ENCODE measurements at regions not wholly inside any gene's neighbourhood (a gene's known extent, or its start where the extent isn't known, plus 50 kb on each side); places are given as distances from the start of the nearest gene placed in this dataset.
"Not testable (repeated sequence)": the region's sequence is repeated elsewhere in the genome, so short reads cannot be mapped to it uniquely, and the experiment has no call there.

GRCh38 chr10:125554753-125555152 is 128.2 kb downstream of the TEX36 start:
- in situ Hi-C loops (cut with HindIII; ENCODE audit: low sequenced_read_pairs): no loop called here

- in situ Hi-C loops (cut with HindIII; ENCODE audit: low sequenced_read_pairs): no loop called here
These were observed 128.8 kb downstream of the TEX36 start for GRCh38 chr10:125554016-125554703.

- in situ Hi-C loops (cut with HindIII; ENCODE audit: low sequenced_read_pairs): no loop called here
These were observed 129.9 kb downstream of the TEX36 start for GRCh38 chr10:125553091-125553490.

- in situ Hi-C loops (cut with HindIII; ENCODE audit: low sequenced_read_pairs): no loop called here
These were observed 131.7 kb downstream of the TEX36 start for GRCh38 chr10:125551247-125551646.

GRCh38 chr10:125550362-125550761 is 132.6 kb downstream of the TEX36 start:
- in situ Hi-C loops (cut with HindIII; ENCODE audit: low sequenced_read_pairs): no loop called here

GRCh38 chr10:125549653-125550052 is 133.3 kb downstream of the TEX36 start:
- in situ Hi-C loops (cut with HindIII; ENCODE audit: low sequenced_read_pairs): no loop called here

GRCh38 chr10:125548878-125549277 is 134.1 kb downstream of the TEX36 start:
- in situ Hi-C loops (cut with HindIII; ENCODE audit: low sequenced_read_pairs): no loop called here

GRCh38 chr10:125548356-125548755 is 134.6 kb downstream of the TEX36 start:
- in situ Hi-C loops (cut with HindIII; ENCODE audit: low sequenced_read_pairs): no loop called here

- in situ Hi-C loops (cut with HindIII; ENCODE audit: low sequenced_read_pairs): no loop called here
These were observed 135.8 kb downstream of the TEX36 start for GRCh38 chr10:125547010-125547650.

GRCh38 chr10:125543796-125544195 is 139.2 kb downstream of the TEX36 start:
- in situ Hi-C loops (cut with HindIII; ENCODE audit: low sequenced_read_pairs): no loop called here

- in situ Hi-C loops (cut with HindIII; ENCODE audit: low sequenced_read_pairs): no loop called here
These were observed 143.8 kb downstream of the TEX36 start for GRCh38 chr10:125538947-125539731.

- in situ Hi-C loops (cut with HindIII; ENCODE audit: low sequenced_read_pairs): no loop called here
These were observed 146.7 kb downstream of the TEX36 start for GRCh38 chr10:125536236-125536635.

GRCh38 chr10:125535559-125535958 is 147.4 kb downstream of the TEX36 start:
- in situ Hi-C loops (cut with HindIII; ENCODE audit: low sequenced_read_pairs): no loop called here

GRCh38 chr10:125534515-125534914 is 148.4 kb downstream of the TEX36 start:
- in situ Hi-C loops (cut with HindIII; ENCODE audit: low sequenced_read_pairs): no loop called here

- in situ Hi-C loops (cut with HindIII; ENCODE audit: low sequenced_read_pairs): no loop called here
These were observed 149.1 kb downstream of the TEX36 start for GRCh38 chr10:125533866-125534265.

- in situ Hi-C loops (cut with HindIII; ENCODE audit: low sequenced_read_pairs): no loop called here
These were observed 151.5 kb downstream of the TEX36 start for GRCh38 chr10:125531465-125531864.

GRCh38 chr10:125523347-125523746 is 159.6 kb downstream of the TEX36 start:
- in situ Hi-C loops (cut with HindIII; ENCODE audit: low sequenced_read_pairs): no loop called here

- in situ Hi-C loops (cut with HindIII; ENCODE audit: low sequenced_read_pairs): no loop called here
These were observed 161.0 kb downstream of the TEX36 start for GRCh38 chr10:125521721-125522680.

- in situ Hi-C loops (cut with HindIII; ENCODE audit: low sequenced_read_pairs): no loop called here
These were observed 162.0 kb downstream of the TEX36 start for GRCh38 chr10:125520968-125521367.

- in situ Hi-C loops (cut with HindIII; ENCODE audit: low sequenced_read_pairs): not testable (repeated sequence)
These were observed 164.6 kb downstream of the TEX36 start for GRCh38 chr10:125518397-125518796.

GRCh38 chr10:125515571-125515970 is 167.4 kb downstream of the TEX36 start:
- in situ Hi-C loops (cut with HindIII; ENCODE audit: low sequenced_read_pairs): no loop called here
